Neural cell (in vitro differentiated cells): ENCODE measurements at regions not wholly inside any gene's neighbourhood (a gene's known extent, or its start where the extent isn't known, plus 50 kb on each side); places are given as distances from the start of the nearest gene placed in this dataset.

Source experiments
- H2AFZ ChIP-seq: fragments of 200-600, 300-800 bp; sonication (generic), shearing (Covaris generic); 2 replicates; pipeline ENCODE4 v1.6.0; 2014; ENCODE audit warnings: low read depth, mild to moderate bottlenecking, antibody characterized with exemption, low read length, moderate library complexity
- H3F3A ChIP-seq: fragments of 200-600 bp; shearing (Covaris generic); 2 replicates; pipeline ENCODE4 v1.6.1; 2016; ENCODE audit warnings: mild to moderate bottlenecking, moderate library complexity, mixed read lengths, antibody characterized with exemption, low read length; ENCODE audit not compliant: insufficient read depth, poor library complexity, severe bottlenecking
- H3K27ac ChIP-seq: fragments of 200-600, 300-800 bp; sonication (generic), shearing (Covaris generic); 2 replicates; pipeline ENCODE4 v1.5.1; 2014; ENCODE audit warnings: mild to moderate bottlenecking, low read length, moderate library complexity
- H3K27me3 ChIP-seq: fragments of 300-800, 200-600 bp; sonication (generic), shearing (Covaris generic); 2 replicates; pipeline ENCODE4 v1.6.0; 2014; ENCODE audit warnings: mild to moderate bottlenecking, low read depth, low read length, moderate library complexity; ENCODE audit not compliant: insufficient read depth
- H3K36me3 ChIP-seq: fragments of 300-800, 200-600 bp; sonication (generic), shearing (Covaris generic); 2 replicates; pipeline ENCODE4 v1.5.1; 2014; ENCODE audit warnings: mild to moderate bottlenecking, antibody characterized with exemption, low read length, moderate library complexity; ENCODE audit not compliant: insufficient read depth
- H3K4me2 ChIP-seq: fragments of 300-800, 200-600 bp; sonication (generic), shearing (Covaris generic); 2 replicates; pipeline ENCODE4 v1.6.0; 2014; ENCODE audit warnings: mild to moderate bottlenecking, low read length
- H3K4me3 ChIP-seq: fragments of 300-800, 200-600 bp; sonication (generic), shearing (Covaris generic); 2 replicates; pipeline ENCODE4 v1.5.1; 2014; ENCODE audit warnings: mild to moderate bottlenecking, low read length, moderate library complexity
- H3K79me2 ChIP-seq: fragments of 200-600 bp; shearing (Covaris generic); replicated peaks from 2 replicates; pipeline ENCODE4 v1.6.0; 2014; ENCODE audit warnings: mild to moderate bottlenecking, low read length, moderate library complexity; ENCODE audit not compliant: insufficient read depth
- H3K9ac ChIP-seq: fragments of 300-800, 200-600 bp; sonication (generic), shearing (Covaris generic); 2 replicates; pipeline ENCODE4 v1.6.1; 2016; ENCODE audit warnings: mild to moderate bottlenecking, low read length, mixed read lengths
- H3K9me2 ChIP-seq: fragments of 200-600 bp; shearing (Covaris generic); 2 replicates; pipeline ENCODE4 v1.6.1; 2016; ENCODE audit warnings: mild to moderate bottlenecking, low read length, mixed read lengths; ENCODE audit not compliant: insufficient read depth
- H3K9me3 ChIP-seq: fragments of 200-600, 300-800 bp; sonication (generic), shearing (Covaris generic); 2 replicates; pipeline ENCODE4 v1.6.1; 2016; ENCODE audit warnings: mild to moderate bottlenecking, mixed run types, low read length, moderate library complexity, mixed read lengths
- H4K20me1 ChIP-seq: fragments of 200-600 bp; shearing (Covaris generic); 2 replicates; pipeline ENCODE4 v1.6.1; 2016; ENCODE audit warnings: mild to moderate bottlenecking, mixed run types; ENCODE audit not compliant: insufficient read depth
- CTCF ChIP-seq: fragments of 450-650 bp; IDR thresholded peaks from 2 replicates; pipeline ENCODE4 v1.5.1; 2014; ENCODE audit warnings: antibody characterized with exemption, mild to moderate bottlenecking, moderate library complexity; ENCODE audit not compliant: poor library complexity, severe bottlenecking
- EP300 ChIP-seq: fragments of 450-650 bp; conservative IDR thresholded peaks from 2 replicates; pipeline ENCODE4 v1.6.1; 2014; ENCODE audit warnings: antibody characterized with exemption, mild to moderate bottlenecking, moderate library complexity; ENCODE audit not compliant: poor library complexity, severe bottlenecking
- EZH2 ChIP-seq: fragments of 200-600, 300-800 bp; shearing (Covaris generic), sonication (generic); IDR thresholded peaks from 2 replicates; pipeline ENCODE4 v1.6.1; 2014; ENCODE audit warnings: antibody characterized with exemption, low read length, borderline replicate concordance, mild to moderate bottlenecking; ENCODE audit not compliant: insufficient read depth, poor library complexity, severe bottlenecking
- MXI1 ChIP-seq: fragments of 450-650 bp; conservative IDR thresholded peaks from 2 replicates; pipeline ENCODE4 v1.6.1; 2014; ENCODE audit warnings: antibody characterized with exemption, mild to moderate bottlenecking; ENCODE audit not compliant: poor library complexity, severe bottlenecking
- POLR2AphosphoS5 ChIP-seq: IDR thresholded peaks from 2 replicates; pipeline ENCODE4 v1.6.1; 2012
- RAD21 ChIP-seq: fragments of 450-650 bp; conservative IDR thresholded peaks from 2 replicates; pipeline ENCODE4 v1.6.1; 2014; ENCODE audit warnings: antibody characterized with exemption, mild to moderate bottlenecking, moderate library complexity
- REST ChIP-seq: IDR thresholded peaks from 2 replicates; pipeline ENCODE4 v1.6.1; 2012; ENCODE audit warnings: borderline replicate concordance
- SMC3 ChIP-seq: fragments of 450-650 bp; conservative IDR thresholded peaks from 2 replicates; pipeline ENCODE4 v1.6.1; 2014; ENCODE audit warnings: antibody characterized with exemption, mild to moderate bottlenecking, moderate library complexity; ENCODE audit not compliant: poor library complexity
- TAF1 ChIP-seq: IDR thresholded peaks from 2 replicates; pipeline ENCODE4 v1.6.1; 2012; ENCODE audit warnings: low read depth

GRCh38 chr13:76023652-76024051, 387.5 kb downstream of the LMO7 start:
- no peaks in the 10 kb centered on the region for H3K79me2 ChIP-seq
- no peak overlapping the region for H3K9ac ChIP-seq
- TF ChIP-seq SMC3: no peak
- no peak for TF ChIP-seq CTCF
- no peak for TF ChIP-seq EZH2
- no peak for TF ChIP-seq MXI1
- no peak for TF ChIP-seq TAF1
- no peak for TF ChIP-seq RAD21
- TF ChIP-seq EP300: no peak
- TF ChIP-seq POLR2AphosphoS5: no peak
- TF ChIP-seq REST: no peak
- no peaks in the 10 kb centered on the region for H3K9me2 ChIP-seq
- H4K20me1 ChIP-seq: no peaks in the 10 kb centered on the region
- H3K36me3 ChIP-seq: no peaks in the 10 kb centered on the region
- H3K27ac ChIP-seq: no peak overlapping the region
- no peak overlapping the region for H3K4me3 ChIP-seq
- no peaks in the 10 kb centered on the region for H3K9me3 ChIP-seq
- no peak overlapping the region for H3K4me2 ChIP-seq
- H2AFZ ChIP-seq: no peak overlapping the region
- H3F3A ChIP-seq: no peaks in the 10 kb centered on the region
- H3K27me3 ChIP-seq: no peaks in the 10 kb centered on the region

- H3K79me2 ChIP-seq: no peaks in the 10 kb centered on the region
- no peaks in the 10 kb centered on the region for H3K27me3 ChIP-seq
- no peaks in the 10 kb centered on the region for H3F3A ChIP-seq
- no peak overlapping the region for H3K9ac ChIP-seq
- no peaks in the 10 kb centered on the region for H4K20me1 ChIP-seq
- no peak for TF ChIP-seq POLR2AphosphoS5
- TF ChIP-seq TAF1: no peak
- no peak for TF ChIP-seq RAD21
- TF ChIP-seq EP300: no peak
- no peak for TF ChIP-seq REST
- TF ChIP-seq SMC3: no peak
- no peak for TF ChIP-seq MXI1
- no peak for TF ChIP-seq CTCF
- TF ChIP-seq EZH2: no peak
- H3K9me3 ChIP-seq: no peaks in the 10 kb centered on the region
- no peaks in the 10 kb centered on the region for H3K9me2 ChIP-seq
- no peak overlapping the region for H3K4me3 ChIP-seq
- H3K27ac ChIP-seq: no peak overlapping the region
- no peak overlapping the region for H3K4me2 ChIP-seq
- no peak overlapping the region for H2AFZ ChIP-seq
- H3K36me3 ChIP-seq: no peaks in the 10 kb centered on the region
Measured at GRCh38 chr13:76020421-76020955, 384.4 kb downstream of the LMO7 start.
